HG02943 (cell line): ENCODE measurements at regions not wholly inside any gene's neighbourhood (a gene's known extent, or its start where the extent isn't known, plus 50 kb on each side); places are given as distances from the start of the nearest gene placed in this dataset.

Experiments used
- ATAC-seq: cut with Tn5 transposase; IDR thresholded peaks from one replicate; pipeline ENCODE4 v1.9.1; 2021; ENCODE audit warnings: mild to moderate bottlenecking, low read depth, moderate library complexity; ENCODE audit not compliant: unreplicated experiment

GRCh38 chr9:75397836-75398235 lies 309.5 kb downstream of the OSTF1 start:
- ATAC-seq, result no peak

DNA sequence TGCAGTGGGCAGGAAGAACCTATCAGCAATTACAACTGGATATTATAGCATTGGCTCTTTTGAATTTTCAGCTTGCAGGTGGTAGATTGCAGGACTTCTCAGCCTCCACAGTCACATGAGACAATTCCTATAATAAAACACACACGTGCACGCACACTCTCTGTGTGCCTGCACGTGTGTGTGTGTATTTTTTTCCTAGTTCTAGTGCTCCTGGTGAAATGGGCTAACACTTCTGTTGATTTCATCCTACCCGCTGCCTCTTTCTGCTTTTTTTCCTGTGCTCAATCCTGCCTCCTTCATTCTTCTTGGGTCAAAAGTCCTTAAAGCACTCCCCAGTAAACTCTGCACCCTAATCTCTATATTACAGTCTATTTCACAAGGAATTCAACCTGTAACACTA lies 320.1 kb downstream of the OSTF1 start:
- no peak for ATAC-seq

- ATAC-seq, result no peak
Observed at GRCh38 chr9:75410405-75410804, 322.1 kb downstream of the OSTF1 start.

GRCh38 chr9:75414371-75415160 lies 326.3 kb downstream of the OSTF1 start:
- ATAC-seq, result no peak

- ATAC-seq, result no peak
Observed at GRCh38 chr9:75417471-75417870, 329.2 kb downstream of the OSTF1 start.

DNA sequence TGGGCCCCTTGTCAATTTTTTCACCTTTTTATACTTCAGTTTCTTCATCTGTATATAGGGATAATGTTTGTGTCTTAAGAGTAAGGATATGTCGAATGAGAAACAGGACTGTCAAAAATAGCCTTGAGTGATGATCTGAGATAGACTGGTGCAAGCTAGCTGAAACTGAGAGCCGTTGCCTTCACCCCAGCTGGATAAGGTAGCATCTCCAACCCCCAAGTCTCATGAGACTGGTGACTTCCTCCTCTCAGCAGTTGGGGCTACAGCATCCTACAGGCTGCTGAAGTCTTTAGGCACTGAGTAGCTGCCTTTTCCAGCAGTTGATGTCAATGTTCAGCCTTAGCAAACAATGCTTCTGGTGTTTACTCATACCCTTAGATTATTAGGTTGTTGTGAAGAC lies 330.2 kb downstream of the OSTF1 start:
- no peak for ATAC-seq

- no peak for ATAC-seq
Observed at GRCh38 chr9:75422944-75423522, 334.7 kb downstream of the OSTF1 start.

DNA sequence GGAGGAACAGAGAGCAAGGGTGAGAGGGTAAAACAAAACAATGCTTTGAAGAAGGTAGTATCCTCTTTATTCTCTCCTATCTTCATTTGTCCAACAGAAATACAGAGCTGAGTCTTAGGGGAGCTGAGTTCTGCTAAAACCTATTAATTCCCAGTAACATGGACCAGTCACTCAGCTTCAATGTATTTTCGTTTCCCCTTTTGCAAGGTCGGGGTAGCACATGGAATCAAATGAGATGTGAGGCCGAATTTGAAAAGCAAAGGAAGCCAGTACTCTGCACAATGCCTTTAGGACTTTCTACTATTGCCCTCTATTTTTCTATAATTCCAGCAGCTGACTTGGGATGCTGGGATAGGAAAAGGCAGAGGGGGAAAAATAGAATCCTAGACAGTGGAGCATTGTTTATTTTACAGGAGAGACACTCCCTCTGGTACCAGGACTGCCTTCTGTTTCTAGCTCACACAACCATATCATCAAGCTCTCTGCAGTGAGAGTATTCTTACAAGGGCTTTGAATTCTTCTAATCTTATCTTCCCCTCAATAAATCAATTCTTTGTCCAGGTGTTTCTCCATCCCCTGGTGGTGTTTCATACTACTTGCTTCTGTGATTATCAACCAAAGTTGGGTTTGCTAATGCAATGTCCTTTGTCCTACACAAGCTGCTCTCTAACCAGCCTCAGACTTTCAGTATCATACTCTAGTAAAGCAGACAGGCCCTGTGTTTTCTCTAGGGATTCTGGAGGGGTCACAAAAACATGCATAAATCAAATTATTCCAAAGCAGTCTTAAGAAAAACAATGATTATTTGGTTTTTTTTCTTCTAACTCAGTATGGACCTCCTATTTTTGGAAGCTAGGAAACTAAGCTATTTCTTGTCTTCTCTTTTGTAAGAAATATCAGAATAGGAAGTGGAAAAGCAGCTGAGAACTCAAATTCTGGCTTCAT lies 341.5 kb downstream of the OSTF1 start:
- no peak for ATAC-seq

DNA sequence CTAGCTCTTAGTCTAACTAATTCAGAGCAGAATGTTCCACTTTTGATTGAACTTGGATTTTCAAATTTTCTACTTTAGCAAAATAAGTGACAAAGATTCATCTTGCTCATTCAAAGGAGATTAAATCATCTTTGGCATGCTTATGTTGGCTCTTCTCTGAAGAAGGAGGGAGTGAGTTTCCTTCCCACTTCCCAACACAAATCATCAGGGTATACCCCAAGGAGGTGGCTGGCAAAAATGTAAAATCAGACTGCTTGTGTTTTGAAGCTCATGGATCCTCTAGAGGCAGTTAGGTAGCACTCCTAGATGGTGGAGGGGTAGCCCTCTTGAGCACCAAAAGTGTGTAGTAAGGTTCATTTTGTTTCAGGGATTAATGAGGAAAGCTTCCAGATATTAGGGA lies 343.1 kb downstream of the OSTF1 start:
- no peak for ATAC-seq

DNA sequence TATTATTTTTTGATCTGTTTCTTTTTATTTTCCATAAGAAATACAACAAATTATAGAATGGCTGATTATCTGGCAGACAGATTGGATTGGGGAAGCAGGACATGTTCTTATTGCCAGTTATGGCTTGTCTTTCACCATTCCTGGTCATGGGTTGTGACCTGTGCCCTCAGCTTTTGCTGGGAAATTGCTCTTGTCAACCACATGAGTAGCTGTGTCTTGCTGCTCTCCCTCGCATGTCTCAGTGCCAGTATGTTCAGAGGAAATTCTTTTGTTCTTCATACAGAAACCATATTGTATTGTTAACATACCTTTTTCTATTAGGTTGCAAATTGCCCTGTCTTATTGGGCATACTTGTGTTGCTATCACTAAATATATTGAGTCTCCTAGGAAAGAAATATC lies 344.1 kb downstream of the OSTF1 start:
- ATAC-seq, result no peak

- no peak for ATAC-seq
Observed at GRCh38 chr9:75432888-75433287, 344.6 kb downstream of the OSTF1 start.

- ATAC-seq, result no peak
Observed at GRCh38 chr9:75438716-75439115, 350.4 kb downstream of the OSTF1 start.

GRCh38 chr9:75440914-75441313 lies 352.6 kb downstream of the OSTF1 start:
- no peak for ATAC-seq

- no peak for ATAC-seq
Observed at GRCh38 chr9:75445144-75445543, 356.8 kb downstream of the OSTF1 start.

GRCh38 chr9:75447281-75447680 lies 359.0 kb downstream of the OSTF1 start:
- ATAC-seq, result no peak

DNA sequence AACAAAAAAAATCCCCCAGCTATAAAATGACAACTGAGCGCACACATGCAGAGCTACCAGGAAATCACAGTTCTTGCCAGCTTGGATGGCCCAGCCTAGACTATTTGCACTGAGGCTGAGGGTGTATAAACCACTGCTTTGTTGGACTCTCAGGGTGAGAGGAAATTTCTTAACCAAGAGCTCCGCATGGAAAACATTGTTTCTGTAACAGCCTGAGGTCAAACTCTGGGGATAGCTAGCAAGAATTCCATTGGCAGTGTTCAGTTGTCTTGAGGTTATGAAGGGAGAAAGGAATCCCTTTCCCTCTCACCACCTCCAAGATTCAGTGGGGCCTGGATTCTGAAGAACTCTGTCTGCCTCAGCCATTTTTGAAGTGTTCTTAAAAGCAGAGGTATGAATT lies 360.0 kb downstream of the OSTF1 start:
- ATAC-seq, result no peak

GRCh38 chr9:75448955-75449354 lies 360.6 kb downstream of the OSTF1 start:
- ATAC-seq, result no peak

- no peak for ATAC-seq
Observed at GRCh38 chr9:75451045-75451444, 362.7 kb downstream of the OSTF1 start.

- no peak for ATAC-seq
Observed at GRCh38 chr9:75451505-75451904, 363.2 kb downstream of the OSTF1 start.

DNA sequence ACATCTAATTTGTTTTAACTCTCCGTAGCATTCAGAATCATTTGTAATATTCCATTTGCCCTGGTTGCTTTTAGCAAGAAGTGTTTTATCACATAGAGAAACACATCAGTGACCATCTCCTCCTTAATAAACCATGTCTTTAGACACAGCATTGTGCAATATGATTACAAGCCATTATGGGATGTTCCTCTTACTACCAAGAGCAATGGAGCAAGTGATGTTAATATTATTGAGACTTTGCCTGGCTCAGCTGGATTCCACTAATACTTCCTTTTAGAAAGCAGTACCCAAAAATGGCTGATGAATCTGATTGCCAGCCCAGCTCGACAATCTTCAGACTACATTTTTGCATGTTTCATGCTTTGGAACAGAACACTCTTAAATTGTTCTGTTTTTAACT lies 364.2 kb downstream of the OSTF1 start:
- ATAC-seq, result no peak

- no peak for ATAC-seq
Observed at GRCh38 chr9:75454043-75454442, 365.7 kb downstream of the OSTF1 start.
